ENCODE measurements at regions not wholly inside any gene's neighbourhood (a gene's known extent, or its start where the extent isn't known, plus 50 kb on each side); places are given as distances from the start of the nearest gene placed in this dataset.
"Not testable (repeated sequence)": the region's sequence is repeated elsewhere in the genome, so short reads cannot be mapped to it uniquely, and the experiment has no call there.

- DNase-seq (ENCODE audit: low spot score) (no peak), ATAC-seq (no peak)
- intact Hi-C loops (cut with DNase I), result loop anchor here (5.0 kb wide), 1 partner anchor 512 kb away; no protein-coding TSS in a partner anchor
These were observed 52.0 kb upstream of the CPM start for GRCh38 chr12:68984796-68985573.

GRCh38 chr12:68997526-68997925 lies 64.6 kb upstream of the CPM start:
- ATAC-seq; intact Hi-C loops (cut with DNase I); DNase-seq (ENCODE audit: low spot score): not testable (repeated sequence)

GRCh38 chr12:68998041-68998440 lies 65.1 kb upstream of the CPM start:
- intact Hi-C loops (cut with DNase I), result no loop called here
- ATAC-seq (no peak), DNase-seq (ENCODE audit: low spot score) (no peak)

GRCh38 chr12:69000074-69000473 lies 67.1 kb upstream of the CPM start:
- intact Hi-C loops (cut with DNase I), result no loop called here
- ATAC-seq, result no peak

GRCh38 chr12:69000540-69001243 lies 67.7 kb upstream of the CPM start:
- DNase-seq (ENCODE audit: low spot score) (no peak), ATAC-seq (no peak)
- intact Hi-C loops (cut with DNase I), result no loop called here

More at GRCh38 chr12:69000074-69000473, 67.1 kb upstream of the CPM start:
- DNase-seq (ENCODE audit: low spot score), result no peak

- ATAC-seq, result no peak
- intact Hi-C loops (cut with DNase I), result no loop called here
These were observed 68.3 kb upstream of the CPM start for GRCh38 chr12:69001251-69001650.

GRCh38 chr12:69002969-69003368 lies 70.0 kb upstream of the CPM start:
- ATAC-seq (no peak), DNase-seq (ENCODE audit: low spot score) (no peak)
- intact Hi-C loops (cut with DNase I), result no loop called here

More at GRCh38 chr12:69001251-69001650, 68.3 kb upstream of the CPM start:
- no peak for DNase-seq (ENCODE audit: low spot score)

GRCh38 chr12:69003991-69004390 lies 71.0 kb upstream of the CPM start:
- ATAC-seq, result no peak
- DNase-seq (ENCODE audit: low spot score), result no peak
- intact Hi-C loops (cut with DNase I), result no loop called here

- intact Hi-C loops (cut with DNase I), result no loop called here
- DNase-seq (ENCODE audit: low spot score) (no peak), ATAC-seq (peak; percentile 76)
These were observed 74.3 kb upstream of the CPM start for GRCh38 chr12:69007101-69007854.

- no peak for DNase-seq (ENCODE audit: low spot score)
- intact Hi-C loops (cut with DNase I), result no loop called here
- no peak for ATAC-seq
These were observed 74.9 kb upstream of the CPM start for GRCh38 chr12:69007855-69008351.

- intact Hi-C loops (cut with DNase I), result no loop called here
- DNase-seq (ENCODE audit: low spot score), result no peak
- peak; percentile 20 for ATAC-seq
These were observed 75.5 kb upstream of the CPM start for GRCh38 chr12:69008520-69008919.

- ATAC-seq, result no peak
- intact Hi-C loops (cut with DNase I), result no loop called here
- DNase-seq (ENCODE audit: low spot score), result no peak
These were observed 81.1 kb upstream of the CPM start for GRCh38 chr12:69014047-69014446.

- intact Hi-C loops (cut with DNase I), result no loop called here
- DNase-seq (ENCODE audit: low spot score) (no peak), ATAC-seq (no peak)
These were observed 82.0 kb upstream of the CPM start for GRCh38 chr12:69015017-69015416.

GRCh38 chr12:69015831-69016230 lies 82.9 kb upstream of the CPM start:
- ATAC-seq (no peak), DNase-seq (ENCODE audit: low spot score) (no peak)
- intact Hi-C loops (cut with DNase I), result no loop called here

GRCh38 chr12:69019082-69019481 lies 86.1 kb upstream of the CPM start:
- intact Hi-C loops (cut with DNase I), result no loop called here
- DNase-seq (ENCODE audit: low spot score), result no peak
- ATAC-seq, result no peak

- intact Hi-C loops (cut with DNase I), result no loop called here
- DNase-seq (ENCODE audit: low spot score), result no peak
- ATAC-seq, result no peak
These were observed 86.9 kb upstream of the CPM start for GRCh38 chr12:69019910-69020309.

GRCh38 chr12:69022674-69023073 lies 89.7 kb upstream of the CPM start:
- DNase-seq (ENCODE audit: low spot score), result no peak
- intact Hi-C loops (cut with DNase I), result no loop called here
- no peak for ATAC-seq

- DNase-seq (ENCODE audit: low spot score) (no peak), ATAC-seq (no peak)
- intact Hi-C loops (cut with DNase I), result no loop called here
These were observed 90.9 kb upstream of the CPM start for GRCh38 chr12:69023840-69024239.

GRCh38 chr12:69024413-69024812 lies 91.4 kb upstream of the CPM start:
- intact Hi-C loops (cut with DNase I), result no loop called here
- DNase-seq (ENCODE audit: low spot score) (no peak), ATAC-seq (no peak)

GRCh38 chr12:69024907-69025306 lies 91.9 kb upstream of the CPM start:
- intact Hi-C loops (cut with DNase I), result no loop called here
- ATAC-seq, result no peak
- no peak for DNase-seq (ENCODE audit: low spot score)
